ENCODE measurements at regions not wholly inside any gene's neighbourhood (a gene's known extent, or its start where the extent isn't known, plus 50 kb on each side); places are given as distances from the start of the nearest gene placed in this dataset.
"Not testable (repeated sequence)": the region's sequence is repeated elsewhere in the genome, so short reads cannot be mapped to it uniquely, and the experiment has no call there.

DNA sequence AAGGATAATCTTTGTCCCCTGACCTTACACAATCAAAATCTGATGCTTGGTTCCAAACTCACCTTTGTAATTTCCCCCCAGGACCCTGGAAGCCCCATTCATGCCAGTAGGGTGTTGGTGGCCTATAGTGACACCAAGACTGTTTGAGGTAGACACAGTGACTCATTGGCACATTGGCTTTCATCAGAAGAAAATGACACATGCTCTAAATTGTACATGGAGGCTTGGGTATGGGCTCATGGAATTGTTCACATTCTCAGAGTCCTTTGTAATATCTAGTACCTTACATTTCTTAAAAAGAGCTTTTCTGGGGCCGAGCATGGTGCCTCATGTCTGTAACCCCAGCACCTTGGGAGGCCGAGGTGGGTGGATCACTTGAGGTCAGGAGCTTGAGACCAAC is 61.2 kb upstream of the LRPPRC start:
- DNase-seq: no peak
- TF ChIP-seq CTCF (IDR thresholded peaks at IDR 0.05; ENCODE audit: low read depth, low read length): no peak
- Histone ChIP-seq H3K4me1 (no peaks in the 10 kb centered on the region), H3K9me3 (no peaks in the 10 kb centered on the region), H3K36me3 (no peaks in the 10 kb centered on the region), H3K4me3 (ENCODE audit: low read depth, low read length) (no peak overlapping the region), H3K27me3 (no peaks in the 10 kb centered on the region)

DNA sequence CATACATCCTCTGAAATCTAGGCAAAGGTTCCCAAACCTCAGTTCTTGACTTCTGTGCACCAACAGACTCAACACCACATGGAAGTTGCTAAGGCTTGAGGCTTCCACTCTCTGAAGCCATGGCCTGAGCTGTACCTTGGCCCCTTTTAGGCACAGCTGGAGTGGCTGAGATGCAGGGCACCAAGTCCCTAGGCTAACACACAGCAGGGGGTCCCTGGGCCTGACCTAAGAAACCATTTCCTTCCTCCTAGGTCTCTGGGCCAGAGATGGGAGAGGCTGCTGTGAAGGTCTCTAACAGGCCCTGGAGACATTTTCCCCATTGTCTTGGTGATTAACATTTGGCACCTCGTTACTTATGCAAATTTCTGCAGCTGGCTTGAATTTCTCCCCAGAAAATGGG is 64.5 kb upstream of the LRPPRC start:
- not testable (repeated sequence) for H3K36me3 ChIP-seq; H3K27me3 ChIP-seq; DNase-seq; H3K4me1 ChIP-seq; H3K4me3 ChIP-seq (ENCODE audit: low read depth, low read length); H3K9me3 ChIP-seq

- H3K27me3 ChIP-seq: no peaks in the 10 kb centered on the region
- no peak for TF ChIP-seq CTCF (IDR thresholded peaks at IDR 0.05; ENCODE audit: low read depth, low read length)
- no peaks in the 10 kb centered on the region for H3K9me3 ChIP-seq
- H3K36me3 ChIP-seq: no peaks in the 10 kb centered on the region
- H3K4me3 ChIP-seq (ENCODE audit: low read depth, low read length): no peak overlapping the region
- no peaks in the 10 kb centered on the region for H3K4me1 ChIP-seq
- DNase-seq: no peak
Observed at GRCh38 chr2:44060990-44061389, 65.2 kb upstream of the LRPPRC start.

DNA sequence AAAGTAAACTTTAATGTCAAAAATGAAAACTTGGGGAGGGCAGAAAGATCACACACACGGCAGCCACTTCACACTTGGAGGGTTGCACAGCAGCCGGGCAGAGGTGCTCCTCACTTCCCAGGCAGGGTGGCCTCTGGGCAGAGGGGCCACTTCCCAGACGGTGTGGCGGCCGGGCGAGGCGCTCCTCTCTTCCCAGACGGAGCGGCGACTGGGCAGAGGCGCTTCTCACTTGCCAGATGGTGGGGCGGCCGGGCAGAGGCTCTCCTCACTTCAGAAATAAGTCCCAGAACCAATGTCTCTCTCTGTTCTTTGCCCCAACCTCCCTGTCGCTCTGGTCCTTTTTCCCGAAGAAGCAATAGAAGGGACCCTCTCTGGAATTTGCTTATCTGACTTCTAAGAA is 65.7 kb upstream of the LRPPRC start:
- no peaks in the 10 kb centered on the region for H3K36me3 ChIP-seq
- H3K9me3 ChIP-seq: no peaks in the 10 kb centered on the region
- no peak overlapping the region for H3K4me3 ChIP-seq (ENCODE audit: low read depth, low read length)
- no peaks in the 10 kb centered on the region for H3K4me1 ChIP-seq
- no peaks in the 10 kb centered on the region for H3K27me3 ChIP-seq
- DNase-seq: no peak
- no peak for TF ChIP-seq CTCF (IDR thresholded peaks at IDR 0.05; ENCODE audit: low read depth, low read length)

DNA sequence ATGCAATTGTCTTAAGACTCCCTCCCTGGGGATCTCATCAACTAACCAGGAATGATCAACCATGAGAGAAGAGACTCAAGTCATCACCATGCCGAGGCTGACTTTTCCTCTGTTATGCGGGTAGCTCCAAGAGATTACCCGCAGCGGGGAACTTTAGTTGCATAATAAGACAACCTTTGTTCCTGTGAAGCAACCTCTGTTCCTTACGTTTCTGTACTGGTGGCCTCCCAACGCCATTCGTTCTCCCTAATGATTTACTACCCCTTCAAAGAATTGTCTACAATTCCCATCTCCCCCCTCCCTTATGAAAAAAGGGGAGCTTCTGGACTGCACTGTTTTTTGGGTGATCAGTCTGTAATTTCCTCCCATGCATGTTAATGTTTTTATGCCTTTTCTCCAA is 66.1 kb upstream of the LRPPRC start:
- Histone ChIP-seq H3K27me3 (no peaks in the 10 kb centered on the region), H3K4me1 (no peaks in the 10 kb centered on the region), H3K9me3 (no peaks in the 10 kb centered on the region), H3K4me3 (ENCODE audit: low read depth, low read length) (no peak overlapping the region), H3K36me3 (no peaks in the 10 kb centered on the region)
- no peak for TF ChIP-seq CTCF (IDR thresholded peaks at IDR 0.05; ENCODE audit: low read depth, low read length)
- DNase-seq: no peak

DNA sequence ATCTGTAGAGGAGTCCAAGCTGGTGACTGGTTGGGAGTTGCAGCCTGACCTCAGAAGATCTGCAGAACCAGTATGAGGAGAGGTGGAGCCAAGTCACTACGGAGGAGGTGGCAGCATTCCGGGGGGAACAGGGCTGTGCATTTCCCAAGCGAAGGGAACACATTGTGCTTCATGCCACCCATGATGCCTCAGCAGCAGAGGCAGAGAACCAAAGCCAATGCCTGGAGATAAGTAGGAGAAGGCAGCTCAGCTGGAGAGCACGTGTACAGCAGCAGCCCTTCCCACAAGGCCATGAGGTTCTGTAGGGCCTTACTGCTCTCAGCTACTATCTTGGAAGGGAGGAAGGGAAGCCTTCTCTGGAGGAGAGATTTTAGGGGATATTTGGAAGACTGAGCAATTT is 67.2 kb upstream of the LRPPRC start:
- no peak for DNase-seq
- no peak for TF ChIP-seq CTCF (IDR thresholded peaks at IDR 0.05; ENCODE audit: low read depth, low read length)

GRCh38 chr2:44064281-44064680 is 68.5 kb upstream of the LRPPRC start:
- DNase-seq: not testable (repeated sequence)

More for the DNA sequence above, 67.2 kb upstream of the LRPPRC start:
- Histone ChIP-seq H3K36me3 (no peaks in the 10 kb centered on the region), H3K4me1 (no peaks in the 10 kb centered on the region), H3K4me3 (ENCODE audit: low read depth, low read length) (no peak overlapping the region), H3K9me3 (no peaks in the 10 kb centered on the region), H3K27me3 (no peaks in the 10 kb centered on the region)

GRCh38 chr2:44067012-44067790 is 71.4 kb upstream of the LRPPRC start:
- not testable (repeated sequence) for H3K36me3 ChIP-seq; H3K9me3 ChIP-seq; H3K4me3 ChIP-seq (ENCODE audit: low read depth, low read length); H3K27me3 ChIP-seq; DNase-seq; H3K4me1 ChIP-seq

More at GRCh38 chr2:44064281-44064680, 68.5 kb upstream of the LRPPRC start:
- H3K9me3 ChIP-seq; H3K36me3 ChIP-seq; H3K4me3 ChIP-seq (ENCODE audit: low read depth, low read length); H3K4me1 ChIP-seq; H3K27me3 ChIP-seq: not testable (repeated sequence)

DNA sequence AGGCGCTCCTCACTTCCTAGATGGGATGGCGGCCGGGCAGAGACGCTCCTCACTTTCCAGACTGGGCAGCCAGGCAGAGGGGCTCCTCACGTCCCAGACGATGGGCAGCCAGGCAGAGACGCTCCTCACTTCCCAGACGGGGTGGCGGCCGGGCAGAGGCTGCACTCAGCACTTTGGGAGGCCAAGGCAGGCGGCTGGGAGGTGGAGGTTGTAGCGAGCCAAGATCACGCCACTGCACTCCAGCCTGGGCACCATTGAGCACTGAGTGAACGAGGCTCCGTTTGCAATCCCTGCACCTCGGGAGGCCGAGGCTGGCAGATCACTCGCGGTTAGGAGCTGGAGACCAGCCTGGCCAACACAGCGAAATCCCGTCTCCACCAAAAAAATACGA is 72.0 kb upstream of the LRPPRC start:
- not testable (repeated sequence) for H3K4me3 ChIP-seq (ENCODE audit: low read depth, low read length); H3K4me1 ChIP-seq; H3K27me3 ChIP-seq; H3K9me3 ChIP-seq; DNase-seq; H3K36me3 ChIP-seq

Data from BE2C (cell line).